GM19240 (cell line): ENCODE measurements at regions not wholly inside any gene's neighbourhood (a gene's known extent, or its start where the extent isn't known, plus 50 kb on each side); places are given as distances from the start of the nearest gene placed in this dataset.
A peak's percentile ranks its signal among the peaks of the same experiment; 100 is the strongest.

Source experiments
- DNase-seq: peaks from one replicate; pipeline ENCODE4 v3.0.0; 2011; ENCODE audit warnings: low spot score; ENCODE audit not compliant: insufficient read length

- no peak for DNase-seq
These were observed 51.6 kb upstream of the NLRP1 start for GRCh38 chr17:5635949-5636348.

- DNase-seq: no peak
These were observed 54.3 kb upstream of the NLRP1 start for GRCh38 chr17:5638596-5638995.

DNA sequence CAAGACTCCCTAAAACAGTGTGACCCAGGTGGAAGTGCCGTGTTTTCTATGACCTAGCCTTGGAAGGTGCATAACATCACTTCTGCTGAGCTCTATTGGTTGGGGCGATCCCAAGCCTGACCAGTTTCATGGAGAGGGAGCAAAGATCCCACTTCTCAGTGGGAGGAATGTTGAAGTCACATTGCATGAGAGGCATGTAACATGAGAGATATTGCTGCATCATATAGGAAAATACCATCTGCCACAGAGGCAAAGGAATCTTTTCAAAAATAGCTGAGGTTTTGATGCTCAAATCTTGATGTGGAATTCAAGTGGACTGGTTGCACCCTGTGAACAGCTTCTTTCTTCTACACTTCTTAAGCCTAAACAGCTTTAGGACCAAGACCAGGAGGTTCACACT lies 56.4 kb upstream of the NLRP1 start:
- no peak for DNase-seq

DNA sequence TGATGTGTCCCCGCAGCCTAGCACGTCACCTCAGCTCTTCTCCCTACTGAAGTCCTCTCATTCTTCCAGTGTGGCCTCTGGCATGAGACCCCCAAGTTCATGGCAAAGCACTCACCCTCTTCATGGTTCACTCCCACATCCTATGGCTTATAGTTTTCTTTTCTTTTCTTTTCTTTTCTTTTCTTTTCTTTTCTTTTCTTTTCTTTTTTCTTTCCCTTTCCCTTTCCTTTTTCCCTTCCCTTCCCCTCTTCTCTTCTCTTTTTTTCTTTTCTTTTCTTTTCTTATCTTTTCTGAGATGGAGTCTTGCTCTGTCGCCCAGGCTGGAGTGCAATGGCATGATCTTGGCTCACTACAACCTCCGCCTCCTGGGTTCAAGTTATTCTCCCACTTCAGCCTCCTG lies 58.4 kb upstream of the NLRP1 start:
- no peak for DNase-seq

- DNase-seq: no peak
These were observed 59.8 kb upstream of the NLRP1 start for GRCh38 chr17:5644065-5644464.

DNA sequence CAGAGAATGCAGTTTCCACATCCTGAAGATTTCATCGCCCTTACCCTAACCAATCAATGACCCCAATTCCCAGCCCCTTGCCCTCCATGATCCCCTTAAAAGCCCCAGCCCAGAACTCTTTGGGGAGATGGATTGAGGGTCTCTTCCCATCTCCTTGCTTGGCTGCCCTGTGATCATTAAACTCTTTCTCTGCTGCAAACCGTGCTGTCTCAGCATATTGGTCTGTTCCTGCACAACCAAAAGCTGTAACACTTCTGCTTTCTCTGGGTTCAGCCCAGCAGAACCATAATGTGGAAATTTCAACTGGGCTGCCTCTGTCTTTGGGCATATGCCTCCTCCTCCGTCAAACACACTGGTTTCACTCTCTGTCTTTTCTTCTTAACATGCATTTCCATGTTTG lies 67.0 kb upstream of the NLRP1 start:
- DNase-seq: no peak

DNA sequence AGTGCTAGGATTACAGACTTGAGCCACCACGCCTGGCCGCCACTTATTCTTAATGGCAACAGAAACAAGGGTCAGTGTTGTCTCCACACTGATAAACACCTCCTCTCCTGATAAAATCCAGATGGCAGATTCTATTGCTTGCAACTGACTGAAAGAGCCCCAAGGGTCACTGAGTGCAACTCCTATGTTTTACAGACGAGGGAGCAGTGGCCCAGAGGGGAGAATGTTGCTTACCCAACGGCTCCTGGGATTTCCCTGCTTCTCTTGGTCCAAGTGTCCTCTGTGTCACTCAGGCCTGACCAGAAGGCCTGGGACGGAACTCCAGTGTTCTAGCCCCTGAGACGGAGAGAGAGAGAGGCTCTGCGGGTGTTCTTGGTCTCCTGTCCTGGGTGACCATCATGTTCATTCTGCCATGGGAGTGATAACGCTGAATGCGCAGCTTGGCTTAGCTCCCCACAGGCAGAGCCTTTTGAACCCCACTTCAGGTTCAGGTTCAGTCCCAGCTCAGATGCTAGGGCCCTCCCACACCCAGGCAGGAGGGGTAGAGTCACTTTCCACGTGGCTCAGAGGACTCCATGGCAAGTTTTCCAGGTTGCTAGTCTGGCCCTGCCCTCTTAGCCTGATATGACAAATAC lies 77.3 kb upstream of the NLRP1 start:
- no peak for DNase-seq

- DNase-seq: no peak
These were observed 78.2 kb upstream of the NLRP1 start for GRCh38 chr17:5662409-5663085.

DNA sequence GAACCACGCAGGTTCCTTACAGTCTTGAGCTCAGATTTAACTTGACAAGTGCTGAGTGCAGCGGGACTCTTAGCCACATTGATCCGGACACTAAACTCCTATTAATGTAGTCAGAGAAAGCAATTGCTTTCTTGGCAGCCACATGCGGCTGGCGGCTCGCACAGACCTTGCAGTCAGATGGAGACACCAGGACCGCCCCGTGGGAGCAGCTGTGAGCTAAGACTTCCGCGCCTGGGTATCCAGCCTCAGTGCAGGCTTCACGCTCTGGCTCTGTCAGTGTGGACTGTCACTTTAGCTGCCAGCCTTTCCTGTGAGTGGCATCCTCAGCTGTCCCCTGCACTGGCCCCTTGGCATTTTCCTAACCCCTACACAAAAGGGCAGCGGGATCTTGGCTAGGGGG lies 80.9 kb upstream of the NLRP1 start:
- no peak for DNase-seq

GRCh38 chr17:5667871-5668270 lies 83.6 kb upstream of the NLRP1 start:
- DNase-seq: no peak

DNA sequence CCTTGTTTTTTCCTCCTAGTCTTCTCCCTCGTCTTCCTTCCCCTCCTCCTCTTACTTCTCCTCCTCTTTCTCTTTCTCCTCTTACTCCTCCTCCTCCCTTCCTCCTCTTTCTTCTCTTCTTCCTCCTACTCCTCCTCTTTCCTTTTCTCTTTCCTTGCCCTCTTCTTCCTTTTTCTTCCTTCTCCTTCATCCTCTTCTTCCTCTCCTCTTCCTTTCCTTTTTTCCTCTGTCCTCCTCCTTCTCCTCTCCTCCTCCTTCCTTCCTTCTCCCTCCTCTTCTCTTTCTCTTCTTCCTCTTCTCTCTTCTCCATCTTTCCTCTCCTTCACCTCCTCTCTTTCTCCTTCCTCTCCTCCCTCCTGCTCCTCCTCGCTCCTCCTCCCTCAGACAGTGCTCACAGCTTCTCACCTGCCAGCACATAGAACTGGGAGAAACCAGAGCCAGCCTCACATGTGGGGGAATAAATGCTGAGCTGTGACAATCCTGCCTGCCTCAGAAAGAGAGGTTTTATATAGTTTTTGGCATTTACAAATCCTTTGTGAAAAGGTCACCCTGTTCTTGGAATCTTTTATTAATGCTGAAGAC lies 84.3 kb upstream of the NLRP1 start:
- no peak for DNase-seq

DNA sequence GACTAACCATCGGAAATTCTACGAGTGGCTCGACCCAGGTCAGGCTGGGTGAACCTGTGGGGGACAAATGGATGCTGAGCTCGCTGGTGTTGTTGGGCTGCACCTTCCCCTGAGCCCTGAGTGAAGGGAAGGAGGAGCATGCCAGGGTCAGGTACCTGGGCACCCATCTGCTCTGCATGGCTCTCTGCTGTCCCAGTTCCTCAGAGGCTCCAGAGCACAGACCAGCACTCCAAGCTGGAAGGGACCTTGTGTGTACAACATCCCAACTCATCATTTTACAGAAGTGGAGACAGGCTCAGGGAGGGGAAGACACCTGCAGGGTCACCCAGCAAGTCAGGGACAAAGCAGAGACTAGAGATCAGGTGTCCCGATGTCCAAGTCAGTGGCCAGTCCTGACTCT lies 84.9 kb upstream of the NLRP1 start:
- no peak for DNase-seq

- DNase-seq: no peak
These were observed 87.8 kb upstream of the NLRP1 start for GRCh38 chr17:5672141-5672540.

DNA sequence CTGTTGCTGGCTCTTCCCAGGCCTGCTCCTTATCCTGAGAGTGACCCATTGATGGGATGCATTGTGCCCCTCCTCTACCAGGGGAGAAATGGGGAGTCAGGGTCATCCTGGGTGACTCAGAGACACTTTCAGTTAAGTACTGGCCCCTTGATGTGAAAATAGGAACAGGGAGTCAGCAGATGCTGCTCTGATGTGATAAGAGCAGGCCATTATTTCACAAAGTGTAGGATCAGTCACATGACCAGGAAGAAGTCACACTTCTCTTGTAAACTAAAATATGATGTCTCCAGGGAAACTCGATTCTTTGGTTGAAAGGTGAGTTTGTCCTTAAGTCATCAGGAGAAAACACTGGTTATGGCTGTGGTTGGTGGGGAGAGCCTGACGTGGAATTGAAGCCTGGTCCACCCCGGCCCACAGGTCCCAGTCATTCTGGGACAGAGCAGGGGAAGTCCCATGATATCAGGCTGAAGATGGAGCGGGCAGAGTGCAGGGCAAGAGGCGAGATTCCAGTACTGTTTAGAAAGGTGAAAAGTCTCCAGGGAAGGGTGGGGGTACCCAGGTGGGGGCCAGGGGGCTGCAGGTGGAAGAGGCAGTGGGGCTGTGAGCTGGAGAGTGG lies 88.6 kb upstream of the NLRP1 start:
- peak; percentile 14 for DNase-seq

- no peak for DNase-seq
These were observed 91.5 kb upstream of the NLRP1 start for GRCh38 chr17:5675625-5676421.

DNA sequence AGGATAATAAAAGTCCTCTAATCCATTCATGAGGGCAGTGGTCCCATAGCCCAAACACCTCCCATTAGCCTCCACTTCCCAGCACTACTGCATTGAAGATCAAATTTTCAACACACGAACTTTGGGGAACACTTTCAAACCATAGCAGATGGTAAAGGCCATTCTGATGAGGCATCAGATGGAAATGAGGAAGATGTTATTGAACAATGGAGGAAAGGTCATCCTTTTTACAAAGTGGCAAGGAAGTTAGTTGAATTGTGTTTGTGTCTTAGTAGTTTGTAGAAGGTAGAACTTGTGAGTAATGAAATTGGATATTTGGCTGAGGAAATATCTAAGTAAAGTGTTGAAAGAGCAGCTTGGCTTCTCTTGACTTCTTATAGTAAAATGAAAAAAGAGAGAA lies 93.3 kb upstream of the NLRP1 start:
- DNase-seq: no peak

- no peak for DNase-seq
These were observed 93.9 kb upstream of the NLRP1 start for GRCh38 chr17:5678171-5678570.

DNA sequence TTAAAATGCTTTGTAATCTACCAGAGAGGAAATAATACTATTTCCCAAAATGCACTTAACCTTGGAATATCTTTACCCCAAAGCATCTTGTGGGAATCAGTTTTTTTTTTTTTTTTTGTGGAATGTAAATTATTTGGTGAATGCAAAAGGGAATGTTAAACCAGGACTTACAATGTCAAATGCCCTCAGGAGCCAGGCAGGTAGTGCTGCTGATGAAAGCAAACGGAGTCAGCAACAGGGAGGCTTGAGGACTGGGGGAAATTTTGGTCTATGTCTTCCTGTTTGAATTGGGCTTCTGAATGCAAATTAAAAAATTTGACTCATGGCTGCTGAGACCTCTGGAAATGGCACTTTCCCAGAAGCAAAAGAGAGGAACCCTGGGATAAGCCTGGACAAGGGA lies 96.5 kb upstream of the NLRP1 start:
- no peak for DNase-seq

- DNase-seq: no peak
These were observed 98.9 kb upstream of the NLRP1 start for GRCh38 chr17:5683241-5683640.

DNA sequence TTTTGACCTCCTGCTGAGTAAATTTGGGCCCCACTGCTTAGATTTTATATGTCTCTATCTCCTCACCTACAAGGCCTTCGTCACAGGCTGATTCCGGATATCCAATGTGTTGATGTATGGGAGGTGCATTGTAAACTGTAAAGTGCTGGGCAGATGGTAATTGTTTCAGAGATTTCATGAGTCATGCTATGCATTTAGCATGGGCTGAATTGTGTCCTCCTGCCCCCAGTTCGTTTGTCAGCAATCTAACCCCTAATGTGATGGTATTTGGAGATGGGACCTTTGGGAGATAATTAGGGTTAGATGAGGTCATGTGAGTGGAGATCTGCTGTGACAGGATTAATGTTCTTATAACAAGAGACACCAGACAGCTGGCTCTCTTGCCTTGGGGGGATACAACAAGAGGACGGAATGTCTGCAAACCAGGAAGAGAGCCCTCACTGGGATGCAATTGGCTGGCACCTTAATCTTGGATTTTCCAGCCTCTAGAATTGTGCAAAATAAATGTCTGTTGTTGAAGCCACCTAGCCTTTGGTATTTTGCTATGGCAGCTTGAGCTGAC lies 101.8 kb upstream of the NLRP1 start:
- no peak for DNase-seq

DNA sequence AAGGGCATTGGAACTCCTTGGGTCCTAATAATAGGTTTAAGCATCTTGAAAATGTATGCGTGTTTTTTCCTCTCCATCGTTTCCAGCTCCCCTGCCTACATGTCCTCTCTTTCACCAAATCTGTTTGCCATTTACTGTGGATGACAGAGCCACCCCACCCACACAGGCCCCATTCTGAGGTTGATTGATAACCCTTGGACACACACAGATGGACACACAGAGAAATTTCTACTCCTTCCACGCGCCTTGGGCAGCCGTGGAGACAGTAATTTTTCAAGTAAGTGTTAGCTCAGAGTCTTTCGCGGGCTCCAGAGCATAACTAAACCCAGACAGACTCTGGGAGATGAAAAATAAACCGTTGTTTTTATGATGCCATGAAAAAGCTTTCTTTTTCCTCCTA lies 103.3 kb upstream of the NLRP1 start:
- DNase-seq: no peak

- DNase-seq: no peak
These were observed 109.5 kb upstream of the NLRP1 start for GRCh38 chr17:5693821-5694220.
